ENCODE measurements at regions not wholly inside any gene's neighbourhood (a gene's known extent, or its start where the extent isn't known, plus 50 kb on each side); places are given as distances from the start of the nearest gene placed in this dataset.

DNA sequence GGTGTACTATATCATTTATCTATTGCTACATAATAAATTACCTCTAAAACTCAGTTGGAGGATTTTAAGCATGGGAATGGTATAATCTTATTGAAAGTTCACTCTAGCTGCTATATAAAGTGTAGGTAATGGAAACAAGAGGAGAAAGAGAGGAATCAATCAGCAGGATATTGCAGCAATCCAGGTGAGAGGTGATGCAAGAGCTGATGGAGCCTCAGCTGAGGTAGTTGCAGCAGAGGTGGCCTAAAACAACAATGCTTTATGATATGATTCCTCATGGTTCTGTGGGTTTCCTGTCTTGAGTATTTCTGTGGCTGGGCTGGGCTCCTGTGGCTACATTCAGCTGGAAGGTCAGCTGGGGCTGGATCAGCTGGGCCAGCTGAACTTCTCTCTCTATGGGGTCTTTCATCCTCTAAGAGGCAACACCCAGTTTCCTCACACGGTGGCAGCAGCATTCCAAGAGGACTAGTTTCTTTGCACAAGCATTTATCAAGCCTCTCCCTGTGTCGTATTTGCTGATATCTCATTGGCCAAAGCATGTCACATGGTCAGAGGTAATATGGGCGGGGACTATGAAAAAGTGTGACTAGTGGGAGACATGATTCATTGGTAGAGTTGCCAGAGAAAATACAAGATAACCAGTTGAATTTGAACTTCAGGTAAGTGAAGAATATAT, 135.4 kb upstream of the LARGE1 start:
- H3K27ac Mint-ChIP-seq: no peak overlapping the region
- TF ChIP-seq, protein P1, sequence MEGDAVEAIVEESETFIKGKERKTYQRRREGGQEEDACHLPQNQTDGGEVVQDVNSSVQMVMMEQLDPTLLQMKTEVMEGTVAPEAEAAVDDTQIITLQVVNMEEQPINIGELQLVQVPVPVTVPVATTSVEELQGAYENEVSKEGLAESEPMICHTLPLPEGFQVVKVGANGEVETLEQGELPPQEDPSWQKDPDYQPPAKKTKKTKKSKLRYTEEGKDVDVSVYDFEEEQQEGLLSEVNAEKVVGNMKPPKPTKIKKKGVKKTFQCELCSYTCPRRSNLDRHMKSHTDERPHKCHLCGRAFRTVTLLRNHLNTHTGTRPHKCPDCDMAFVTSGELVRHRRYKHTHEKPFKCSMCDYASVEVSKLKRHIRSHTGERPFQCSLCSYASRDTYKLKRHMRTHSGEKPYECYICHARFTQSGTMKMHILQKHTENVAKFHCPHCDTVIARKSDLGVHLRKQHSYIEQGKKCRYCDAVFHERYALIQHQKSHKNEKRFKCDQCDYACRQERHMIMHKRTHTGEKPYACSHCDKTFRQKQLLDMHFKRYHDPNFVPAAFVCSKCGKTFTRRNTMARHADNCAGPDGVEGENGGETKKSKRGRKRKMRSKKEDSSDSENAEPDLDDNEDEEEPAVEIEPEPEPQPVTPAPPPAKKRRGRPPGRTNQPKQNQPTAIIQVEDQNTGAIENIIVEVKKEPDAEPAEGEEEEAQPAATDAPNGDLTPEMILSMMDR (conservative IDR thresholded peaks at IDR 0.05): peak; percentile 75
- no peaks in the 10 kb centered on the region for H3K27me3 ChIP-seq (ENCODE audit: control insufficient read depth, insufficient read depth, low read length, poor library complexity, severe bottlenecking)
- DNase-seq: peak; percentile 90
- no peaks in the 10 kb centered on the region for H3K36me3 Mint-ChIP-seq (ENCODE audit: low read depth)
- H3K4me1 ChIP-seq (ENCODE audit: control insufficient read depth, insufficient read depth, low read length): no peaks in the 10 kb centered on the region
- no peak overlapping the region for H3K9ac ChIP-seq (ENCODE audit: extremely low read depth, low read length, poor library complexity, severe bottlenecking)
- no peak overlapping the region for H3K27ac ChIP-seq (ENCODE audit: low read depth, low read length)
- no peaks in the 10 kb centered on the region for H3K36me3 ChIP-seq (ENCODE audit: control insufficient read depth, insufficient read depth, low read length)
- no peak overlapping the region for H3K4me3 Mint-ChIP-seq
- H3K4me3 ChIP-seq (ENCODE audit: low read length): no peak overlapping the region
- peaks cover 23% of the 10 kb centered on the region for H3K27me3 Mint-ChIP-seq (ENCODE audit: insufficient read depth)
- 53 to 59% methylated on average over 3 of the region's 3 CpGs for WGBS, 2 experiments (ENCODE audit: insufficient coverage in 1 of 2, insufficient read length in 1 of 2)
- H3K9me3 Mint-ChIP-seq: peaks cover 19% of the 10 kb centered on the region
- no peaks in the 10 kb centered on the region for H3K4me1 Mint-ChIP-seq
- peaks cover 11% of the 10 kb centered on the region for H3K9me3 ChIP-seq (ENCODE audit: control insufficient read depth, low read length)

DNA sequence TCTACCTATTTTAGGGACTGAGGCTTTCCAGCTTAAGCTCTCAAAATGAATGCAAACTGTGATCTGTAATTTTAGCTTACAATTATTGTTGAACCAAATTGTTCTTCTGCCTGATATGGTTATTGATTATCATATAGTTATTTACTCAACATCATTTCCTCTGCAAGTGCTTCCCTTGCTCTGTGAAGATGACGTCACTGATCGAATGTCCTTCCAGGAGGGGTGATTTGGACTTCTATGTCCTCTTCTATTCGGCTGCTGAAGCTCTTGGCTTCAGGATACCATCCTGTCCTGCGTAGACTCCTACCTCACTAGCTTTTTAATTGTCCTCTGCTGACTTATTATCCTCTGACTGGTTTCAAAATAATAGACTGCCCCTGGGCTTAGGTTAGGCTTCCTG, 137.4 kb upstream of the LARGE1 start:
- TF ChIP-seq, protein P1 (conservative IDR thresholded peaks at IDR 0.05): no peak
- WGBS, 2 experiments (ENCODE audit: insufficient coverage in 1 of 2, insufficient read length in 1 of 2): 86 to 100% methylated on average over 4 of the region's 4 CpGs
- Histone ChIP-seq H3K9ac (ENCODE audit: extremely low read depth, low read length, poor library complexity, severe bottlenecking) (no peak overlapping the region), H3K27me3 (ENCODE audit: control insufficient read depth, insufficient read depth, low read length, poor library complexity, severe bottlenecking) (no peaks in the 10 kb centered on the region), H3K4me1 (ENCODE audit: control insufficient read depth, insufficient read depth, low read length) (no peaks in the 10 kb centered on the region), H3K36me3 (ENCODE audit: control insufficient read depth, insufficient read depth, low read length) (no peaks in the 10 kb centered on the region), H3K4me3 (ENCODE audit: low read length) (no peak overlapping the region), H3K9me3 (ENCODE audit: control insufficient read depth, low read length) (peaks cover 11% of the 10 kb centered on the region), H3K27ac (ENCODE audit: low read depth, low read length) (no peak overlapping the region)
- Mint-ChIP-seq H3K9me3 (peaks cover 19% of the 10 kb centered on the region), H3K36me3 (ENCODE audit: low read depth) (no peaks in the 10 kb centered on the region), H3K27ac (no peak overlapping the region), H3K4me1 (no peaks in the 10 kb centered on the region), H3K27me3 (ENCODE audit: insufficient read depth) (peaks cover 17% of the 10 kb centered on the region), H3K4me3 (no peak overlapping the region)
- no peak for DNase-seq

DNA sequence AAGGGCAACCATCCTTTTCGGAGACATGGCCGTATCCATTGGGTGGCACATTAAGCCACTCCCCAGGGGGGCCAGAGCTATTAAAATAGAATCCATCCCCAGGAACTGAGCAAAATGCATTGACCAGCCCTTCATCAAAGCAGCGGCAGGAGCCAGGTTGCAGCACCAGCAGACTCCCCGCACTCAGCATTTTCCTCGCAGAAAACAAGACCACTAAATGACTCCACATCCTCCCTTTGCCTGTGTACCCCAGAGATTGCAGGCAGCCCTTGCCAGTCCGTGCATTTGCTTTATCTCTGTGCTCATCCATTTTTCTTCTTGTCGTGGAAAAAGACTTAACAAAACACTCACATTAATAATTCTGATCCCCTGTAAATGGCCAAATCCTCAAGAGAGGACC, 144.4 kb upstream of the LARGE1 start:
- H3K9me3 Mint-ChIP-seq: peaks cover 1% of the 10 kb centered on the region
- Histone ChIP-seq H3K4me1 (ENCODE audit: control insufficient read depth, insufficient read depth, low read length) (no peaks in the 10 kb centered on the region), H3K9me3 (ENCODE audit: control insufficient read depth, low read length) (peaks cover 7% of the 10 kb centered on the region), H3K4me3 (ENCODE audit: low read length) (no peak overlapping the region), H3K27ac (ENCODE audit: low read depth, low read length) (no peak overlapping the region), H3K9ac (ENCODE audit: extremely low read depth, low read length, poor library complexity, severe bottlenecking) (no peak overlapping the region), H3K36me3 (ENCODE audit: control insufficient read depth, insufficient read depth, low read length) (no peaks in the 10 kb centered on the region), H3K27me3 (ENCODE audit: control insufficient read depth, insufficient read depth, low read length, poor library complexity, severe bottlenecking) (no peaks in the 10 kb centered on the region)
- WGBS, 2 experiments (ENCODE audit: insufficient coverage in 1 of 2, insufficient read length in 1 of 2): 83 to 88% methylated on average over 5 to 7 of the region's 7 CpGs
- no peak for DNase-seq
- H3K36me3 Mint-ChIP-seq (ENCODE audit: low read depth): no peaks in the 10 kb centered on the region
- TF ChIP-seq, protein P1 (conservative IDR thresholded peaks at IDR 0.05): no peak
- H3K4me3 Mint-ChIP-seq: no peak overlapping the region
- H3K4me1 Mint-ChIP-seq: no peaks in the 10 kb centered on the region
- peaks cover 5% of the 10 kb centered on the region for H3K27me3 Mint-ChIP-seq (ENCODE audit: insufficient read depth)
- no peak overlapping the region for H3K27ac Mint-ChIP-seq
